Fibroblast of peridontal ligament (primary cell): ENCODE measurements at regions not wholly inside any gene's neighbourhood (a gene's known extent, or its start where the extent isn't known, plus 50 kb on each side); places are given as distances from the start of the nearest gene placed in this dataset.

Experiments
- DNase-seq: peaks from one replicate; pipeline ENCODE4 v3.0.0-alpha.2; 2010; ENCODE audit errors: extremely low read depth

DNA sequence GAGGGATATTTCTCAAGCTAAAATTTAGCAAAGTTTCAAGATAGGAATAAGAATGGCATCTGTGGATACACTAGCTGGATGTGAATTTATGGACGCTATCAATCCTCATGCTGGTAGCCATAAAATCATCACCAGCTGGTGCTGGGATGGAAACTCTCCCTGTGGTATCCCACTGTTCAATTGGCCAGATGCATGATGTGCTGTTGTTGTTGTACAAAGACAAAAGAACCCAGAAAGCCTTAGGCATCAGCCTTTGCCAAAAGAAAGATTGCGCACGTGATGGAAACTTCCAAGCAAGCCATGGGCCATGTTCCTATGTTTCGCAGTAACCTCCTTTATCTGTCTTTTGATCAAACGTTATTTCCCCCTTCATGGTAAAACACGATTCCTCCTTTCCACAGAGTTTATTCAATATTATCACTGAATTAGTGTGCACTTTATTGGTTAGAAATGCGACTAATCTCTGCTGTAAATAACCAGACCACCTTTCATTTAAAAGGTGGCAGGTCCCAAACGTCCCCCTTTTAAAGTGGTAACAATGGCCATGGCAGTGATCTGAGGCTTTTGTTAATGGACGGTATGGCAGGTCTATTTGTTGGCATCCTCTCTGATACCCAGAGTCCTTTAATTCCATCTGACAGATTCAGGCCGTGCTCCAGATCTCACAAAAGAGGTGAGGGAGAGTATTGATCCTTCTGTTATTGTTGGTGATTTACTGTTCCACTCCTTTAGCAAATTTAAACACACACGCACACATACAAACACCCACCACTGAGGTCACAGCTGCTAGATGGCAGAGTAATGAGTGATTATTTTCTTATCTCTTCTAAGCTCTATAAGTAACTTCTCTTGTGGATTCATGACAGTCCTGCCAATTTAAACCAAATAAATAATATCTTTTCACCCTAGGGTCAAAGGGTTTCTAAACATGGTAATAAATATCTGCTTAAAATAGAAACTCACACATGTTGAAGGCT is 291.2 kb upstream of the KCNMB2 start:
- peak; percentile 14 for DNase-seq

DNA sequence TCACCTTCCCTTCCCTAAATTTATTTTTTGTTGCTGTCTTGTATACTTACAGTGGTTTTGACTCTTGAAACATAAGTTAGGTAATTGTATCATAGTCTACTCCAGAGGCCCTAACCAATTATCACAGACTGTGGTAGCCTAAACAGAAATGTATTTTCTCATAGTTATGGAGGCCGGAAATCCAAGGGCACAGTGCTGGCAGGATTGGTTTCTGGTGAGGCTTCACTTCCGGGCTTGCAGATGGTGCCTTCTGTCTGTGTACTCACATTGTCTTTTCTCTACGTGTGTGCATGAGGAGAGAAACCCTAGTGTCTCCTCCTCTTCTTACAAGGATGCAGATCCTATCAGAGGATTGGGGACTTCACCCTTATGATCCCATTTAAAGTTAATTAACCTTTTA is 290.2 kb upstream of the KCNMB2 start:
- no peak for DNase-seq

DNA sequence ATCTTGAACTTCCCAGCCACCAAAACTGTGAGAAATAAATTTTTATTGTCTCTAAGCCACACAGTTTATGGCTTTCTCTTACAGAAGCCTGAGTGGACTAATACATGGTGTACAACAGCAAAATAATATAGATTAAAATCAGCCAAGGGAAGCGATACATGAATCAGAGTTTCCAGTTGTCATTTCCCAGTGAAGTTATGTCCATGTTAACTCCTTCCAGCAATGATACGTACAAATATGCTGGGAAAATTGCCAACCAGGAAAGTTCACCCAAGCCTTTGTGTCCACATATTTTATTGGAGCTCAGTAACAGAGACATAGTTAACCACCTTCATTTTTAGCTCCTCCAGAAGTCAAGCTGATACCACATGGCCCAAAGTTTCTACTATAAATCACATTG is 280.9 kb upstream of the KCNMB2 start:
- peak; percentile 26 for DNase-seq

DNA sequence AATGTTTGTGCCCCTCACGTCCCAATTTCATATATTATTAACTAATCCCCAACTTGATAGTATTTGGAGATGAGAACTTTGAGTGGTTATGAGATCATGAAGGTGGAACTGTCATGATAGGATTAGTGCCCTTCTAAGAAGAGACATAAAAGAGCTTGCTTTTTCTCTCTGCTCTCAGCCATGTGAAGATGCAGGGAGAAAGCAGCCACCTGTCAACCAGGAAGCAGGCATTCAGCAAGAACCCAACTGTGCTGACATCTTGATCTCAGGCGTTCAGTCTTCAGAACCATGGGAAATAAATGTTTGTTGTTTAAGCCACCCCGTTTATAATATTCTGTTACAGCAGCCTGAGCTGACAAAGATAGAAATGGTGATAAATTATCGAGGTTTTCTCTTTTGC is 278.7 kb upstream of the KCNMB2 start:
- no peak for DNase-seq

DNA sequence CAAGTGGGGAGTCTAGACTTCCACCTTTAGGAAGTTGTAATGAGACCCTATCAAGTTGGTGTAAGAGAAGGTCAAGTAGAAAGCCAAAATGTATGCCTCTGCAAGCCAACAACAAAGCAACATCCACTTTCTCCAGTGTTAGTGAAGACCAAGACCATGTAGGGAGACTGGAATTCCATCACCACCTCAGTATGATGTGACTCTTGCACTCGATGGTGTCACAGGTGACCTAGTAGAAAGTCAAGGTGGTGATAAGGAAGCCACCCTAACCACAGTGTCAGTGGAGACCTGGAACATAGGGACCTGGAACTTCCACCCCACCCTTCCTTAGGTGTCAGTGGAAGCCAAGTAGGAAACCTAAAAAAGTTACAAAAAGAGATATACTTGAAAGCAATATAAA is 278.1 kb upstream of the KCNMB2 start:
- DNase-seq, result no peak

DNA sequence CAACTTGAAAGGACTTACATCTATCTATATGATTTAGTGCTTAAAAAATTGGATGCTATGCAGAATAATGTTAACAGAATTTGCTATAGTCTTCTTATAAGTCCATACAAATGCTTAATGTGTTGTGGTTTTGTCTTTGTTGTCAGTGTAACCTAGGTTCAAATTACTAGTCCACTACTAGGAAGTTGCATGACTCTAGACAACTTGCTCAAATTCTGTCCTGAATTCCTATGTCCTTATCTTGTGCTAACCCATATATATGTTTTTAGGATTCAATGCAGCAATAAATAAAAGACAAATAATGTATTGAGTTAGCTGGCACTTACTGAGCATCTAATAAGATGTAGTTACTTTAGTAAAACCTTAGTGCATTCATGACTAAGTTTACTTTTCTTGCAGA is 276.5 kb upstream of the KCNMB2 start:
- no peak for DNase-seq

DNA sequence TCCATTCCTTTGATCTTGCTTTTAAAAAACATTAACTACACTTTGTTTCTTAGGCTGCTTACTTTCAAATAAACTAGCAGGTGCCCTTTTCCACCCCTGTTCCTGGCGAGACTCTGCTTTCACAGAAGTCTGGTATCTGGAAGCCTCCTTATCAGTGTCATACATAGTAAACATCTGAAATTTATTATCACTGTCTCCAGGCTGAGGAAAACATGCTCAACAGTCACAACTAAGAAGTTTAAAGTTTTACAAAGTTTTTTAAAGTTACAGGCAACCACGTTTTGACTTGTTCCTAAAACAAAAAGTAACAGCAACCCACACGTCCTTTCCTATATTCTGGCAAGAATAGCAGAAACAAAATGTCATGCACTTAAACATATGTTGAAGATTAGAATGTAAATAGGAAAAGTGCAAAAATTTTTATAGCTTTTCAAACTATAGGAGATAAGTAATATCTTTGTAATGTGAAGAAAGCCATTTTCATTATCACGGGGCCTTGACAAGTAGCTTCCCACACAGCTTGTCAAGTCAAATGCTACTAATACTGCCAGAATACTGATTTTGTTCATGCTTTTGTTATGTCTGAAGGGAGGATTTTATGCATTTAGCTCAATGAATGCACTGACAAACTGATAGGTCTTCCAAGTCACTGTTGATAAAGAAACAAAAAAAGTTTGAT is 275.2 kb upstream of the KCNMB2 start:
- DNase-seq, result no peak

DNA sequence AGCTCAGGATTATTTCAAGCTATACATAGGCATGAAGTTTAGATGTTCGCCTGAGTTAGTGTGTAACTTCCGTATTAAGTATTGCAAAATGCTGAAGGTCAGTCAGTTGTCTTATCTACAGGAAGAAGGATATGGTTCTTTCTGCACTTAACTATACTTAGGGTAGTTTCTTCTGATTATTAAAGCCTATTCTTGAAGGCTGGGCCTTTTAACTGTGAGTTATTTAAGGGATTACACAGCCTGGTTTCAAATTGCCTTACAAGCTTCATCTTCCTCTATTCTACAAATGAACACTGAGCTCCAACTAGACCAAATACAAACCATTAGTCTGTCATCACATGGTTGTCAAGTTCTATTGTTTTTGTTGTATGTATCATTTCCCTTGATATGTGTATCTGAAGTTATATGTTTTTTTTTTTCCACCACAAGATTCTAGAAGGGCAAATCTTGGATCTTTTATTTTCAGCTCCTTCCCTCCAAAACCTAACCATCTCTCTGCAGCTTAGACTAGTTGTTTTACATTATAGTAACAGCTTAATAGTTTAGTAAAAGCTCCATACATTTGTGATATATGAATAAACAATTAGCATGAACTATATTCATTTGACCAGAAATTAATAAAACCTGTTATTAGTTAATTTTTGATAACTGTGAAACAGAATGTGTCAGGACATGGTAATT is 272.9 kb upstream of the KCNMB2 start:
- DNase-seq, result no peak

DNA sequence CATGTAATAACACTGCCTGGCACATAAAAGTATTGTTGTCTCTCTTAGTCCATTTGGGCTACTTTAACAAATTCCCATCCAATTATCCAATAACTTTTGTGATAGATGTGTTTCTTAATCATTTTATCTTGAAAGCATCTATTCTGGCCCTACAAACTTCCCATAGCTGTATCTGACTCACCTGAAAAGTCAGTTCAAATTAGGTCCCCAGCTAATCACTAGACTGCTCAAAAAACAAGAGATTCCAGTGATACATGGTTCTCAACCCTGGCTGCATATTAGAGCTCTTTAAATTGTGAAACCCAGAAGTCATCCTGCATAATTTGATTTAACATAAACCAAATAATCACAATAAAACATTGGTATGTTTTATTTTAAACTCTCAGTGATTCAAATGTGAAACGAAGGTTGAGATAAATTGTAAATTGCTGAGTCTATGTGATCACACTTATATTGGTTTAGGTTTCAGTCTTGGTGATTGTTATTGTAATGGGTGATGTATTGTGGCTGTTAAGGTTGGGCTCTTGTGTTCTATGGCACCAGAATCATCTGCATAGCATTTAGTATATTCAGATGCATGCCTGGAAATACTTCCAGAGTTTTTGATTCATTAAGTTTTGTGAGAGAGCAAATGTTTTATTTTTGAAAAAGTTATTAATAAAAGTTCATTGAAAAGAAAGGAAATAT is 268.9 kb upstream of the KCNMB2 start:
- DNase-seq, result peak; percentile 55

DNA sequence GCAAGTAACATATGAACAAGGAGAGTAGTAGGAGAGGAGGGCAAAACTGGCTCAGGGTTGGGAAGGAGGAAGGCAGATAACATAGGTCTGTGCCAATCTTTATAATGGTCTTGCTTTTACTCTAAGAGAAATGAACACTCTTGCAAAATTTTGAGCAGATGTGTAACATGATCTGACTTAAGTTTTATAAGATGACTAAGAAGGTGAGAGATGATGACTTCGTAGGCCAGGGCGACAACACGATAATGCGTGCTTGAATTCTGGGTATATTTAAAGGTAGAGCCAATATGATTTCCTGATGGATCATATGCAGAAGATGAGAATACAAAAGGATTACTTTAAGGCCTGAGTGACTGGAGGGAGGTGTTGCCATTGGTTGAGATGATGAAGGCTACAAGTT is 265.4 kb upstream of the KCNMB2 start:
- no peak for DNase-seq

DNA sequence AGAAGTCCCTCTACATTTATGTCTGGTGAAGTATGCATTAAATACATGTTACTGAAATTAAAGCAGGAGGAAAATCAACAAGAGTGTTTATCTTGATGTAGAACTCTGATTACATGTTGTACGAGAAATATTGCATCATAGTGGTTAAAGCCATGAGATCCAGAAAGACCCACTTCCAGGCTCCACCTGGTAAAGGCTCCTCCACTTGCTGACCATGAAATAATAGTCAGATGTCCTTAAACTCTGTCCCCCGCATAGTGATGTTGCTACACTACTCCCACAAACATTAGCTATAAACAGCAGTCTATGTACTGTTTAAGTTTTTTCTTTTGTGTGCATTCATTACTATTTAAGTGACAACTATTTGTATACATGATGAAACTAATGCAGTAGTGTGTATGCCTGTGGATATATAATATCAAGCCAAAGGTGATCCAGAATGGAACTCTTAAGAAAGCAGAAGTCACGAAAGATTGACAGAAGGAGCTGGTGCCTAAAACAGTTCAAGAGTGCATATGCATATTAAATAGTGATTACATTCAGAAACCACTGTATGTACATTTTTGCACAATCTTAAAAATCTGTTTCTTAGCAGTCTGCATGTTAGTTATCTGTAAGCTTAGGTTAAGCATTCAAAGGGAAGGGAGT is 264.4 kb upstream of the KCNMB2 start:
- DNase-seq, result no peak

DNA sequence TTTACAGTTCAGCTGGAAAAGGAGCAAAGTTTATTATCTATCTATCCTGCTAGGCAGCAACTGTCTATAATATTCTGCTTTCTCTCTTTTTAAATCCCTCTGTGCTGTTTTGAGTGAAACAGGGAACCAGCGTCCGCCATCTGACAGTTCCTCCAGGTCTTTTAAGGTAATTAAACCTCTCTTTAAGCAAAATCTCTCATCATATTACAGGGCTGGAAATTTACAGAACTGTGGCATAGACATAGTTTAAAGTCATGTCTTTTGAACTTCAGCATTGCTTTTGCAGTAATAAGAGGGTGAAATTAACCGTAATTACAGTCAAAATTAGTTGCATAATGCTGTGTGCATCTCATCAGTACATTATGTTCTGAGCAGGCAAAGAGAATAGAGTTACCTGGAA is 263.4 kb upstream of the KCNMB2 start:
- no peak for DNase-seq

DNA sequence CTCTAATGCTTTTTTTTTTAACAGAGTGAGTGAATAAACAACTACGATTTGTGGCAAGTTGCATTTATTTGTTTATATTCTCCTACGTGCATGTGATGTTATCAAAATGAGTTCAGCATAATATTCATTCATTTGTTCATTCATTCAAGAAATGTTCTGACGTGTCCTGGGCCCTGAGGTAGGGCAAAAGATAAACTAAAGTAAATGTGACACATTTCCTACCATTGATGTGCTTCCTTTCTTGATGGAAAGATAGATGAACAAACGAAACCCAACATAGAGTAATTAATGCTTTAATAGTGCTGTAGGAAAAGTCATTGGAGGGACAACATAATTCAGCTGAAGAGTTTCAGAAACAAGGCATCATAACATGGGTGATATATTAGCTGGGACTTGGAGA is 261.5 kb upstream of the KCNMB2 start:
- DNase-seq, result no peak

DNA sequence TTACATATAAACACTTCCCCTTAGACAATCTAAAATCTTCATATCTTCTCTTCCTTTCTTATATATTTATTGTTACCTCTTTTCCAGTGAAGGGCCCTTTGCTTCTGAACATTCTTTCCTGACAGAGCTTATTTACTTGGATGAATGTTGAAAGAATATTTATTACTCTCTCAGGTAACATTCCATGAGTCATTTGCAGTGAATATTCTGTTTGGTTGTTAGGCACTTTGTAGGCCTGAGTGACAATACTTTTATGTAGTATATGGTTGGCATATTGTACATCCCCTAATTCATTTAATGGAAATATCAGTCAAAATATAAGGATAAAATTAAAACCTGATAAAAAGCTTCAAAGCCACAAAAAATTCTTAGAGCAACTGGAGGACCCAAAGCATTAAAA is 260.9 kb upstream of the KCNMB2 start:
- DNase-seq, result no peak

DNA sequence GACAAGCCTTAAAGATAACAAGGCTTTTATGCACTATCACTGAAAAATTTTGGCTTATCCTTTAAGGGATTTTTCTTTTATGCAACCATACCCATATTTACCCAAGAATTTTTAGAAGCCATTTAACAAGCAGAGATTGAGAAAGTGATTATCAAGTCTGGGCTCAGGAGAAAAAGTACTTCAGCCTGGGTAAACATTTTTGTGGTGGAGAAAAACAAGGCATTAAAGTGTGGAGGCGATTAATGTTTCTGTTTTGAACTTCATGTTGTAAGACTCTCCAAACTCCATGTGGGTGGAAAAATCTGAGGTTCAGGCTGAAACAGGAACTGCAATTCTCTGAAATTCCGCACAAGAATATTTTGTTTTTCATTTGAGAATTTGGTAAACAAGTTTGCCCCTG is 260.4 kb upstream of the KCNMB2 start:
- DNase-seq, result peak; percentile 42

DNA sequence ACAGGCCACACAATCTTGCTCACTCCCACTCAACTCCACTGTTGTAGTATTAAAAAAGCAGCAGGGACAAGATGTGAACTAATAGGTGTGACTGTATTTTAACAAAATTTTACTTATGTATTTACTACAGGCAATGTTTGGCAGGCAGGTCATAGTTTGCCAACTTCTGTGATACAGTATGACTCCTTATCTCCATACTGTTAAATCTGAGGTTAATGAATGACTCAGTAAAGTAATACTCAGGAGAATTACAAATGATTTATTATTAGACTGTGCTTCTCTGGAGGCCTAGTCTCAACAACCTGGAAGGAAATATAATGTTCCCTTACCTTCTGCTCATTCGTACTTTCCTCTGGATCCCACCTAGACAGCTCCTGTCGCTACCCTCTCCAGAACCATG is 258.6 kb upstream of the KCNMB2 start:
- no peak for DNase-seq

DNA sequence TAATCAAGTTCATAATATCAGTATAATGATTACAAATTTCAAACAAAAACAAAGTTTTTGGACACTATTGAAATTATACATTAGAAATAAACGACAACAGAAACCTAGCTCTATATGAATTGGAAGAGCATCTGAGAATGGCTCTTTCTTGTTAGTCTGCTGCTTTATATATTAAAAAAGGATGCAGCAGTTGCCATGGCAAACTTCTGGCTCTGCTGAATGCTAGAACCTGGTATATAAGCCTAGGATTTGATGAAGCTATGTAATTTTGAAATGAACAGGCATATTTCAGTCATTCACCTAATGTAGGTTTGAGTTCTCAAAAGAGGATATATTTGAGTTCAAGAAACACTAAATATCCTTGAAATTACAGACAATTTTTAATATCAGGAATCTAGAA is 252.7 kb upstream of the KCNMB2 start:
- DNase-seq, result no peak

DNA sequence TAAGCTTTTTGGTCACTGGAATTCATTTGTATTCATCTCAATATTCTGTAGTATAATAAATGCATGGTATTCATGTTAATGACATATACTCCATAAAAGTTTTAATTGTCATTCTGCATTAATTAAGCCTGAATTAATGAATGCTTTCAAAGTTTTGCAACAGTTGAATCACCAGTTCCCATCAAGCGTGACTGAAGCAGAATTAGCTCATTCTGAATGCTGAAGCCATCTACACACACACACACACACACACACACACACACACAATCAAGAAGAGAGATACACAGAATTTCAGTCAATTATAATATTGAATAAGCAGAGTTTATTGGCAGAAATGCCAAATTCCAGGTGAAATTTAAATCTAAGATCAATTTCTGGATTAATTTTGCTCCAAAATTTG is 252.1 kb upstream of the KCNMB2 start:
- no peak for DNase-seq

DNA sequence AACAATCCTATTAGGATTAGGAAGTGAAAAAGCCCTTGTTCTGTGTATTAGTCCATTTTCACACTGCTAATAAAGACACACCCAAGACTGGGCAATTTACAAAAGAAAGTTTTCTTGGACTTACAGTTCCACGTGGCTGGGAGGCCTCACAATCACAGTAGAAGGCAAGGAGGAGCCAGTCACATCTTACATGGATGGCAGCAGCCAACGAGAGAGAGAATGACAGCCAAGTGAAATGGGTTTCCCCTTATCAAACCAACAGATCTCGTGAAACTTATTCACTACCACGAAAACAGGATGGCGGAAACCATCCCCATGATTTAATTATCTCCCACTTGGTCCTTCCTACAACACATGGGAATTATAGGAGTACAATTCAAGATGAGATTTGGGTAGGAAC is 248.2 kb upstream of the KCNMB2 start:
- DNase-seq, result no peak

DNA sequence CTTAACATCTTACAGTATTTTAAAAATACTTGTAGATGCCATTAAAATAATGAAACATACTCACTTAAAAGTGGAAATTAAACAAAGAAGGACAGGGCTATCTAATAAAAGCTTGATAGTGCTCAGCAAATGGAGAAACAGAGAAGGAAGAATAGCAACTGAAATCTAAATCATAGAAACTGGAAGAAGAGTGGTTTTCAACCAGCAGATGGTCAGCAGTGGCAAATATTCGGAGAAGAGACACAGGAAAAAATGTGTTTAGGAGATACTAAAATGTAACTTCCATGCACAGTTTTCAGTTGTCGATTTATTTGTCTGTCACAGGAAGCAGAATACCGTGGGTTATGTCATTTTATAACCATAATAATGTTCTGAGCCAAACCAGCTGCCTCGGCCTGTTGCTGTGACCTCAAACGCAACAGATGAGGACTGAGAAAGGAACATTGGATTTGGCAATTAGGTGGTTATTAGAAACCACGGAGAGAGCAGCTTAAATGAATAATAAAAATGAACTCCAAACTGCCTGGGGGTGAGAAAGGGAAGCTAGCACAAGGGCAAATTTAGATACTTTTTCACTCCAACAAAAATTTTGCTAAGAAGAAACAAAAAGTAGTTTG is 246.6 kb upstream of the KCNMB2 start:
- no peak for DNase-seq
